Testis (tissue), 2 donors: ENCODE measurements at regions not wholly inside any gene's neighbourhood (a gene's known extent, or its start where the extent isn't known, plus 50 kb on each side); places are given as distances from the start of the nearest gene placed in this dataset.

Source experiments
- DNase-seq: peaks from one replicate; pipeline ENCODE4 v3.0.0-alpha.2; 2019
- H3K27ac ChIP-seq, 2 donors: fragments of 200-600 bp; sonication (generic); one replicate each; pipeline ENCODE4 v1.5.1; 2019
- H3K27me3 ChIP-seq: fragments of 200-600 bp; sonication (generic); one replicate; pipeline ENCODE4 v1.5.1; 2019
- H3K36me3 ChIP-seq: fragments of 200-600 bp; sonication (generic); one replicate; pipeline ENCODE4 v1.5.1; 2017; ENCODE audit warnings: low read depth; ENCODE audit errors: missing control alignments
- H3K4me1 ChIP-seq: fragments of 200-600 bp; sonication (generic); one replicate; pipeline ENCODE4 v1.5.1; 2019
- H3K4me3 ChIP-seq, 2 donors: fragments of 200-600 bp; sonication (generic); one replicate each; pipeline ENCODE4 v1.5.1; 2017 to 2019
- H3K9me3 ChIP-seq: fragments of 200-600 bp; sonication (generic); one replicate; pipeline ENCODE4 v1.5.1; 2017
- POLR2A ChIP-seq: fragments of 450-650 bp; IDR thresholded peaks from one replicate; pipeline ENCODE4 v1.6.1; 2017; ENCODE audit warnings: antibody characterized with exemption, mild to moderate bottlenecking, moderate library complexity
- WGBS, 2 donors: methylation state at CpG; one replicate each; pipeline ENCODE4 v1.1.5; 2018; 5-methylcytosine and 5-hydroxymethylcytosine counted together
- intact Hi-C: fragments of 100-400 bp; cut with DNase I; formaldehyde crosslinking; loops from one replicate; pipeline ENCODE4 v1.15.1; 2023; ENCODE audit warnings: low total_unique reads
- TF ChIP-seq, protein P1 (sequence below), 3 experiments: fragments of 450-650 bp in 2 of 3; fragments of 200-600 bp in 1 of 3; sonication (generic) in 1 of 3; IDR thresholded peaks; one replicate each; pipeline ENCODE4 v1.5.1; 2016 to 2019; ENCODE audit warnings: antibody characterized with exemption in 3 of 3, mild to moderate bottlenecking in 2 of 3, moderate library complexity in 1 of 3

DNA sequence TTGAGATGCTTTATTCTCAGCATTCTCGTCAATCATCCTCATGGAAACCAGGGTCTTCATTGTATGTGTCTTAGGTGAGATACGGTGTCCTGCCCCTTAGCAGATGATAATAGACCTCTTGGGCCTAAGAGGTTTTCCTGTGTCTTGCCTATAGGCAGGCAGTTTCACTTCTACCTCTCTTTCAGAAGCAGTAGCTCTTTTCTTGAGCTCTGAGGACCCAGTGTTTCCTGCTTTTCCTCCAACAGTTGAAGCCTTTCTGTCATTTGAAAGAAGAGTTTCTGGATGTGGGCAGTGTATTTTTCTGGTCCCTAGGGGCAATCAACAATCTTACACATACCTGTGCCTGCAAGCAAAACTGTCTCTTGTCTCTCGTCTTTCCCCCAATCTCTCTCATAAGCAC, 1550.3 kb upstream of the LRRTM3 start:
- Histone ChIP-seq H3K4me1 (no peaks in the 10 kb centered on the region), H3K4me3 (no peak overlapping the region), H3K27ac (no peak overlapping the region), H3K9me3 (no peaks in the 10 kb centered on the region), H3K27me3 (no peaks in the 10 kb centered on the region), H3K36me3 (no peaks in the 10 kb centered on the region)
- no peak for DNase-seq
- intact Hi-C loops: no loop called here
- TF ChIP-seq POLR2A: no peak
- TF ChIP-seq, protein P1, sequence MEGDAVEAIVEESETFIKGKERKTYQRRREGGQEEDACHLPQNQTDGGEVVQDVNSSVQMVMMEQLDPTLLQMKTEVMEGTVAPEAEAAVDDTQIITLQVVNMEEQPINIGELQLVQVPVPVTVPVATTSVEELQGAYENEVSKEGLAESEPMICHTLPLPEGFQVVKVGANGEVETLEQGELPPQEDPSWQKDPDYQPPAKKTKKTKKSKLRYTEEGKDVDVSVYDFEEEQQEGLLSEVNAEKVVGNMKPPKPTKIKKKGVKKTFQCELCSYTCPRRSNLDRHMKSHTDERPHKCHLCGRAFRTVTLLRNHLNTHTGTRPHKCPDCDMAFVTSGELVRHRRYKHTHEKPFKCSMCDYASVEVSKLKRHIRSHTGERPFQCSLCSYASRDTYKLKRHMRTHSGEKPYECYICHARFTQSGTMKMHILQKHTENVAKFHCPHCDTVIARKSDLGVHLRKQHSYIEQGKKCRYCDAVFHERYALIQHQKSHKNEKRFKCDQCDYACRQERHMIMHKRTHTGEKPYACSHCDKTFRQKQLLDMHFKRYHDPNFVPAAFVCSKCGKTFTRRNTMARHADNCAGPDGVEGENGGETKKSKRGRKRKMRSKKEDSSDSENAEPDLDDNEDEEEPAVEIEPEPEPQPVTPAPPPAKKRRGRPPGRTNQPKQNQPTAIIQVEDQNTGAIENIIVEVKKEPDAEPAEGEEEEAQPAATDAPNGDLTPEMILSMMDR (IDR thresholded peaks at IDR 0.05): no peak
- 79 to 94% methylated on average over 3 of the region's 3 CpGs for WGBS, 2 donors

DNA sequence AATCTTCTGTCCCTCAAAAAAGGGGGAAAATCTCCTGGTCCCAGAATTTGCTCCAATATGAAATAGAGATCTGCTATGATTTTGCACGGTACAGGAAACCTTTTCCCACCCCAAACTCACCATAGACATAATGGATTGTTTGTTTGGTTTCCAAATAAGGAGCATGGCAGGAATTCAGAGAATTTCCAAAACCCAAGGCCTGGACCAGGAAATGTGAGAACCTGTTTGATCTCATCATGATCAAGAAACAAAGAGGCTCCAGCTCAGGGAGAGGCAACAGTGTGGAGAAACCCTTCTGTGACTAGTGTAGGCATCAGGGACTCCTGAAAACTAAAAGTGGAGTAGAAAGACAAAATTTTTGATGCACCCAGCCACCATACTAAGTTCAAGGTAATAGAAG, 1548.1 kb upstream of the LRRTM3 start:
- Histone ChIP-seq H3K4me1 (no peaks in the 10 kb centered on the region), H3K9me3 (no peaks in the 10 kb centered on the region), H3K27me3 (no peaks in the 10 kb centered on the region), H3K36me3 (no peaks in the 10 kb centered on the region), H3K4me3 (no peak overlapping the region), H3K27ac (no peak overlapping the region)
- no peak for DNase-seq
- intact Hi-C loops: no loop called here
- 73 to 81% methylated on average over 1 of the region's 1 CpG for WGBS, 2 donors
- TF ChIP-seq, protein P1 (IDR thresholded peaks at IDR 0.05): no peak
- no peak for TF ChIP-seq POLR2A

DNA sequence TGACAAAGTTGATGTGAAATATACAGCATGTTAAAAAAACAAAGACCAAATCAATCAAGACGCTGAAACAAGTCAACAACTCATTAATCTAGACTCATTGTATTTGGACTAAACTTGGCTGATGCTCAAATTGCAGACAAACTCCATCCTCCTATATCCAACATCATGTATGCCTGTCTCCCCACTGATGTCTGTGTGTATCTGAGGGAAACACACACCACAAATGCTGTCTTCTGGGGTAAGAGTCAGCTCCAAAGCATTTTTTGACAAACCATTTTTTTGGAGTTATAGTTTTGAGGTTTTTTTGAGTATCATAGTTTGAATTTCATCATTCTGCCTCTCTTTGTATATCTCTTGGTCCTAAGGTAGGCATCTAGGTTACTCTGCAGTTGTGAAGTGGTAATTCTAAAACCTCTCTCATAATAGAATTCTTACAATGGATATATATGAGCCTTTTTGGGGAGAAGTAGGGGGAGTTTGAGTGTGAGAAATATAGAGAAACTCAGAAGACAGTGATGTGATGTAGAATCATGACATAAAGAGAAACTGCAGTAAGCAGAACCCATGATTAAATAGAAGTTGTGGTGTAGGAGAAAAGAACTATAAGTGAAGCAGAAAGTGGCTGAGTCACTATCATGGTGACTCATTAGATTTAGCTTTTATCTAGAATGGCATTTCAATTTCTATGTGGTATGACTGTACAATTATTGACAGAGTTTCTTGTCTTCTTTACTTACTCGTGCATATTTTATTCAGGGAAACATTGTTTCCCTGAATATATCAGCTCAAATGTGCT, 1531.1 kb upstream of the LRRTM3 start:
- Histone ChIP-seq H3K36me3 (no peaks in the 10 kb centered on the region), H3K27me3 (no peaks in the 10 kb centered on the region), H3K27ac (no peak overlapping the region), H3K4me3 (no peak overlapping the region), H3K4me1 (no peaks in the 10 kb centered on the region), H3K9me3 (no peaks in the 10 kb centered on the region)
- 28 to 46% methylated on average over 2 of the region's 2 CpGs for WGBS, 2 donors
- no peak for DNase-seq
- TF ChIP-seq, protein P1 (IDR thresholded peaks at IDR 0.05): no peak
- no peak for TF ChIP-seq POLR2A
- intact Hi-C loops: no loop called here

DNA sequence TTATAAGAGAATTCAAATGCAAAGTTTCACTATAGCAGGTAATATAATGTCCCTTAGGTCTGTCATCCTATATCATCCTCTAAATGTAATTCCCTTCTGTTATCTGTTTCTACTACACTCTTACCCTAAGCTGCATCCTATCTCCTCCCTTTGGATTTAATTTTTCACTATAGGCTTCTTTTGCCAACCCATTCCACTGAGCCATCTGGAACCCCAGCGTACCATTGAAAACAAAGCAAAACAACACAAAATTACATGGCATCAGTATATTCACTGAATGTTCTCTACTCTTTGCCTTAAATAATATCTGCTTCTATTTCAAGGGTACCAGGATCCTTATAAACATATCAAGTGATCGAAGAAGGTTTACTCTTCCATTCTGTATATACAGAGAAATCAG, 1530.2 kb upstream of the LRRTM3 start:
- intact Hi-C loops: no loop called here
- Histone ChIP-seq H3K27me3 (no peaks in the 10 kb centered on the region), H3K4me1 (no peaks in the 10 kb centered on the region), H3K36me3 (no peaks in the 10 kb centered on the region), H3K27ac (no peak overlapping the region), H3K4me3 (no peak overlapping the region), H3K9me3 (no peaks in the 10 kb centered on the region)
- TF ChIP-seq, protein P1 (IDR thresholded peaks at IDR 0.05): no peak
- DNase-seq: no peak
- WGBS, 2 donors: 78 to 92% methylated on average over 2 of the region's 2 CpGs

DNA sequence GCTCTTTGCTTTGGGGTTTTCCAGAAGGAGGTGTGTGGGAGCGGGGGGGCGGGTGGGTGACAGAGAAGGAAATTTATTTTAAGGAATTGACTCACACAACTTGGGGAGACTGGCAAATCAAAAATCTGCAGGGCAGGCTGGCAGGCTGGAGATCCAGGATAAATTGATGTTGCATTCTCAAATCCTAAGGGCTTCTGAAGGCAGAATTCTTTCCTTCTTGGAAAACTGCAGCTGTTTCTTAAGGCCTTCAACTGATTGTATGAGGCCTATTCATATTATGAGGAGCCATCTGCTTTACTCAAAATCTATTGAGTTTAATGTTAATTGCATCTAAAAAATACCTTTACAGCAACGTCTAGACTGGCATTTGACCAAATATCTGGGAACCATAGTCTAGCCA, 1528.8 kb upstream of the LRRTM3 start:
- no peak overlapping the region for H3K4me3 ChIP-seq
- intact Hi-C loops: no loop called here
- WGBS, 2 donors: 80 to 81% methylated on average over 3 of the region's 3 CpGs
- H3K27me3 ChIP-seq: no peaks in the 10 kb centered on the region
- H3K36me3 ChIP-seq: no peaks in the 10 kb centered on the region
- no peaks in the 10 kb centered on the region for H3K9me3 ChIP-seq
- no peak for DNase-seq
- TF ChIP-seq POLR2A: no peak
- TF ChIP-seq, protein P1 (IDR thresholded peaks at IDR 0.05): no peak
- no peak overlapping the region for H3K27ac ChIP-seq
- no peaks in the 10 kb centered on the region for H3K4me1 ChIP-seq
